HG02840 (cell line): ENCODE measurements at regions not wholly inside any gene's neighbourhood (a gene's known extent, or its start where the extent isn't known, plus 50 kb on each side); places are given as distances from the start of the nearest gene placed in this dataset.

Experiments
- ATAC-seq: cut with Tn5 transposase; IDR thresholded peaks from one replicate; pipeline ENCODE4 v1.9.1; 2021; ENCODE audit warnings: mild to moderate bottlenecking, moderate library complexity, moderate number of reproducible peaks; ENCODE audit not compliant: unreplicated experiment, low FRiP score

GRCh38 chr20:7378864-7379605, 561.2 kb downstream of the HAO1 start:
- ATAC-seq, result no peak

GRCh38 chr20:7379621-7380220, 560.5 kb downstream of the HAO1 start:
- no peak for ATAC-seq

- ATAC-seq, result no peak
Measured at GRCh38 chr20:7383216-7383615, 557.0 kb downstream of the HAO1 start.

- ATAC-seq, result no peak
Measured at GRCh38 chr20:7387638-7388193, 552.5 kb downstream of the HAO1 start.

- ATAC-seq, result no peak
Measured at GRCh38 chr20:7389216-7389615, 551.0 kb downstream of the HAO1 start.

GRCh38 chr20:7392542-7393206, 547.6 kb downstream of the HAO1 start:
- no peak for ATAC-seq

GRCh38 chr20:7399114-7399513, 541.1 kb downstream of the HAO1 start:
- ATAC-seq, result no peak

GRCh38 chr20:7399575-7399974, 540.7 kb downstream of the HAO1 start:
- no peak for ATAC-seq

- ATAC-seq, result no peak
Measured at GRCh38 chr20:7406671-7407070, 533.6 kb downstream of the HAO1 start.

GRCh38 chr20:7410150-7410549, 530.1 kb downstream of the HAO1 start:
- no peak for ATAC-seq

- no peak for ATAC-seq
Measured at GRCh38 chr20:7411075-7411474, 529.2 kb downstream of the HAO1 start.

GRCh38 chr20:7415427-7415826, 524.8 kb downstream of the HAO1 start:
- no peak for ATAC-seq

- ATAC-seq, result no peak
Measured at GRCh38 chr20:7416382-7416781, 523.9 kb downstream of the HAO1 start.

- ATAC-seq, result no peak
Measured at GRCh38 chr20:7420345-7420744, 519.9 kb downstream of the HAO1 start.

GRCh38 chr20:7426890-7427496, 513.3 kb downstream of the HAO1 start:
- ATAC-seq, result no peak

GRCh38 chr20:7428946-7429345, 511.3 kb downstream of the HAO1 start:
- ATAC-seq, result no peak

GRCh38 chr20:7432612-7433011, 507.6 kb downstream of the HAO1 start:
- ATAC-seq, result no peak

- ATAC-seq, result no peak
Measured at GRCh38 chr20:7437311-7437710, 502.9 kb downstream of the HAO1 start.

GRCh38 chr20:7449269-7449668, 491.0 kb downstream of the HAO1 start:
- ATAC-seq, result no peak

GRCh38 chr20:7452890-7453289, 487.4 kb downstream of the HAO1 start:
- ATAC-seq, result no peak

- ATAC-seq, result no peak
Measured at GRCh38 chr20:7454047-7454446, 486.2 kb downstream of the HAO1 start.
